IPS-11a (cell line): ENCODE measurements at regions not wholly inside any gene's neighbourhood (a gene's known extent, or its start where the extent isn't known, plus 50 kb on each side); places are given as distances from the start of the nearest gene placed in this dataset.

Experiments used
- H3K4me3 ChIP-seq: one replicate; pipeline ENCODE4 v1.5.1; 2013; ENCODE audit warnings: low read depth, low read length, control low read depth

DNA sequence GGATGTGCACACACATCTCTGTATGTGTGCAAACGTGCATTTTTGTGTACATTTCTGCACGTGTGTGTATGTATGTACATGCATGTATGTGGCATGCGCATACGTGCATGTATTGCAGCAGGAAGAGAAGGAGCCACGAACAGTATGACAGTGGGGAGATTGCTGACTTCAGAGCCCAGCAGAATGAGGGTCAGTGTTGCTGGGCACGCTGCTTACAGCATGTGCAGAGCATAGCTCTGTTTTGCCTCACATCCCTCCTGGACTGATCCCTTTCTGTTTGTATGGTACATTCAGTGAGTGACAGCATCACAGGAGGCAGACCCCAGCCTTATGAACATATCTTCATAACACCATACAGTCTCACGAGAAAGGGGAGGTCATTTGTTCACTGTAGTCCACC is 934.0 kb upstream of the EEF2KMT start:
- H3K4me3 ChIP-seq: no peak overlapping the region

GRCh38 chr16:6031102-6031501 is 933.5 kb upstream of the EEF2KMT start:
- H3K4me3 ChIP-seq: no peak overlapping the region

GRCh38 chr16:6027733-6028132 is 930.1 kb upstream of the EEF2KMT start:
- no peak overlapping the region for H3K4me3 ChIP-seq

DNA sequence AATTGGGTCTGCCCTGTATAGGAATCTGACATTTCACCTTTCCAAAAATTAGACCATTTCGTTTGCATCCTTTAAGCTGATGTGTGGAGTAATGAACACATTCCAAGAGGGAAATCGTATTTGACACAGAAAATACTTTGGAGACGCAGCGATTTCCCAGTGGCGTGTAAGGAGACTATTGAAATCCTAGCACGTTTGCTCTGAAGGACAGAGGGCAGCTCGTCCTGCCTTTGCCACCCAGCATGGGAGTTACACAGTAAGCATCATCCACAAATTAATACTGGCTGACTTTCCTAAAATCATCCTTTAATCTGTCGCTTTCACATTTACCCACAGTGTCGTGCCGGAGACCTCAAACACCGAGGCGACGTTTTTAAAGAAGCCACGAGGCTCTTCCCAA is 925.9 kb upstream of the EEF2KMT start:
- H3K4me3 ChIP-seq: no peak overlapping the region

- H3K4me3 ChIP-seq: no peak overlapping the region
Measured at GRCh38 chr16:6021276-6021943, 923.8 kb upstream of the EEF2KMT start.

GRCh38 chr16:6020162-6020985 is 922.8 kb upstream of the EEF2KMT start:
- H3K4me3 ChIP-seq: peak overlapping the region; percentile 41

DNA sequence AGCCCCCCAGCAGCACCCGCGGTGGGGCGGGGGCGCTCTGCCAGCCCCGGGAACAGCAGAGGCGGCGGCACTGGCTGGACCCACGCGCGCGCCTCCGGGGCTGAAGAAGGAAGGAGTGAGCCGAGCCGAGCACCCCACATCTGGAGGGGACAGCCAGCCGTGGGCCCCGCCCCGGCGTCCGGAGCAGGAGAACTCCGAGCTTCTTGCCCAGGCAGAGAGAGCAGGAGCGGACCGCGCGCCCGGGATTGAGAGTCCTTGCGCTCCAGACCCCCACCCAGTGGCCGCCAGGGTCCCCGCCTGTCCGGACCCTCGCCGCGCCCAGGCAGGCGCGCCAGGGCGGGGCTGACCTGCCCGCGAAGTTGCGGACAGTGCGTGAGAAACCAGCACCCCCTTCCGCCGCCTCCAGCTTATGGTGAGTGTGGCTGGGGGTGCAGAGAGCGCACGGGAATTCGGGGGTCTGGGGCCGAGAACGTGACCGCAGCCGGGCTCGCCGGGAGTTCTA is 921.9 kb upstream of the EEF2KMT start:
- H3K4me3 ChIP-seq: peak overlapping the region; percentile 41

GRCh38 chr16:6018848-6019489 is 921.4 kb upstream of the EEF2KMT start:
- H3K4me3 ChIP-seq: peak overlapping the region; percentile 41

DNA sequence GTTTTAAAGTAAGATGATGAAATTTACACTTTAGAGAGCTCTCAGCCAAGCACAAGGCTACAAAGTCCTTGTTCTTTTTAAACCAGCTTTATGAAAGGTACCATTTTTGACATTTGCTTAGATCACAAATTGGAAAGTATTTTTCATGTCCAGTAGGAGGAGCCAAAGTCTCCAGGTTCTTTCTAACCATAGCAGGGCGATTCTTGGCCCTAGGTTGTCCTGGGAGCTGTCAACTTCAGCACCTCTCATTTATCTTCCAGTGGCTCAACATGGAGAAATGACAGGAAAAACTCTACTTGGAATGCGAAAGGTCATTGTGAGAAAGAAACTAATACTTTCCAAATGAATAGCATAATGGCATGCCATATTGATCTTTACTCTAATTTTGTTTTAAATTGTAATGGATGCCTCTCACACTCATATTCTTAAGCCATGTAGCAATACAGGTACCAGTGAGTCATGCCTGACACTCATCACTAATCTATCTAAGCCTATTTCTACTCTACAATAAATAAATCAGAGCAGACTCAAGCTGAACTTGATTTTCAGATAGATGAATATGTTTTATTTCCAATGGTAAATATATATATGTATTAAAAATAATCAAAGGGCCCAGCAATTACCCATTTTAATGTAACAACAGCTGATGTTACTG is 919.1 kb upstream of the EEF2KMT start:
- no peak overlapping the region for H3K4me3 ChIP-seq

DNA sequence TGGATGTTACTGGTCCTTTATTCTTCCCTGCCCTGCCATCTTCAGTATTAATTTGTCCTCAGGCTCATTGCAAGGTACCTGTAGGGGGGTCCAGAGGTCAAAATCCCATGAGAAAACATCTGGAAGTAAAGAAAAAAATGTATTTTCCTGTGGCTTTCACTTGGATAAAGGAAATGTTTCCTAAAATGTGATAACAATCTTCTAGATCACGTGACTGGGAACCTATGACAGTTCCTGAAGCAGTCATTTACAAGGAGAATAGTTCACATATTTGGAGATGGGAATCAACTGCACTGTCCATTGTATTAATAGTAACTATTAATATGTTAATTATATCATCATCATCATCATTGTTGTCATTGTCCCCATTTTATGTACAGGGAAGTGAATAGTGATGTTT is 915.1 kb upstream of the EEF2KMT start:
- H3K4me3 ChIP-seq: no peak overlapping the region

GRCh38 chr16:6009151-6009550 is 911.6 kb upstream of the EEF2KMT start:
- no peak overlapping the region for H3K4me3 ChIP-seq

GRCh38 chr16:6008670-6009069 is 911.1 kb upstream of the EEF2KMT start:
- H3K4me3 ChIP-seq: no peak overlapping the region

GRCh38 chr16:5993356-5993755 is 895.8 kb upstream of the EEF2KMT start:
- H3K4me3 ChIP-seq: no peak overlapping the region

GRCh38 chr16:5982979-5983378 is 885.4 kb upstream of the EEF2KMT start:
- H3K4me3 ChIP-seq: no peak overlapping the region

DNA sequence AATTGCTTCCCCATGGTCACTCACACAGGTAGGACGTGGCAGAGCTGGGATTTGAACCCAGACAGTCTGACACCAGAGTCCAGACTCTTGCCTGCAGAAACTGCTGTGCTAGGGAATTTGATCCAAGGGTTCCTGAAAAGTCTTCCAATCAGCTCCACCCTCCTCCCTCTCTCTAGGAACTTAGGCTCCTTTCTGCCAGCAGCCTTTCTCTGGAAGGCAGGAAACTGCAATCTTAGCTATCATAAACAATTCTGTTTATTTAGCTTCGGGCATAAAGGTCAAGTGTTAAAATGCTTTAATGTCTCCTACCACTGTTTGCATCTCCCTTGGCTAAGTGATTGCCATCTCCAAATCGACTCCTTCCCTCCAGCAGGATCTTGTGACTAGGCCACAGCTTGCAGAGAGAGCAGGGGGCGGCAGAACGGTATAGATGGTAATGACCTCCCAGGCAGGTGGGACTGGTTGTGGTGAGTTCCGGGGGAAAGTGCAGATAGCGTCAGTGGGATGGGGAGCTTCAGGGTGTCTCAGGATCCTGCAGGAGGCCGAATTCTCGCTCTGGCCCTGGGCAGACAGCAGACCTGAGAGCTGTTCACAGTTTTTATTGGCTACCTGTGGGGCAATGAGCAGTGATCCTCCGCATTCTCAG is 882.4 kb upstream of the EEF2KMT start:
- no peak overlapping the region for H3K4me3 ChIP-seq

DNA sequence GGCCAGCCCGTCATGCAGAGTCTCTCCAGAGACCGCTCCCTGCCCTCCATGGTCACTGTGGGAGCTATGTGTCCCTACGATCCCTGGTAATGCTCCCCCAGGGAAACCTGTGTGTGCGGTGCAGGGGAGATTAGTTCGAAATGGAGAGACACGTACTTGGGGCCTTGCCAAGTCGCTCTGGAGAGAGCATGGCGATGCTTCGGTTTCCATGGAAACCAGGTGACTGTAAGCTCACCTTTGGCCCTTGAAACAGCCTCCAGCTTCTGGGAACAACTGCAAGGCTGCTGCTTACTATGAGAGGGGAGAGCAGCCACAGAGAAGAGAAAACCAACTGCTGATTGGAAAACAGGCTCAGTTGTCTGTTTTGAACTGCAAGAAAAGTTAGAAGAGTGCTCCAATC is 879.7 kb upstream of the EEF2KMT start:
- H3K4me3 ChIP-seq: no peak overlapping the region

DNA sequence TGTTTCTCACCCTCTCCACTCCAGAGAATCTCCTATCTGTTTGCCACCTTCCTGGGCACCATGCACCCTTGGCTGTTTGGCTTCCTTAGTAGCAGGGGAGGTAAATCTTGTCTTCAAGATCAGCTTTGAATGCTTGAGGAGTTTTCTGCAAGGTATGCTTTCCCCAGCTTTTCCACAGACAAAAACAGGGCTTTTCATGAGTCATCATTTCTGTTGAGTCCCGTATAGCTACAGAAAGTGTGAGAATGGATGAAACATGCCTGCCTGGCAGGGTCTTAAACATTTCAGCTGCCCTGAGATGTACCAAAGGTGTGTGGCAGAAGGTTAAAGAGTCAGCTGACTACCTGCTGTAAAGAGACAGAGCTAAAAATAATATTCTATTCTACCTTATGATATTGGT is 875.2 kb upstream of the EEF2KMT start:
- H3K4me3 ChIP-seq: no peak overlapping the region

DNA sequence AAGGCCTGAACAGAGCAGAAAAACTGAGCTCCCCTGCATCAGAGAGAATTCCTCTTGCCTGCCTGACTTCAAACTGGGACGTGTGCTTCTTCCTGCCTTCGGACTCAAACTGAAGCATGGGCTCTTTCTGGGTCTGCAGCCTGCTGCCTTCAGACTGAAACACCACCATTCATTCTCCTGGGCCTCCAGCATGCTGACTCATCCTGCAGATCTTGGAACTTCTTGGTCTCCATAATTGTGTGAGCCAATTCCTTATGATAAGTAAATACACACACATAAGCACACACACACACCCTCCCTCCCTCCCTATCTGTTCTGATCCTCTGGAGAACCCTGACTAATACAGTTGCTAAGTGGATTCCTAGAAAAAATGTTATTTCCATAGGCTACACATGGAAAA is 874.3 kb upstream of the EEF2KMT start:
- no peak overlapping the region for H3K4me3 ChIP-seq

- no peak overlapping the region for H3K4me3 ChIP-seq
Measured at GRCh38 chr16:5971106-5971505, 873.5 kb upstream of the EEF2KMT start.

DNA sequence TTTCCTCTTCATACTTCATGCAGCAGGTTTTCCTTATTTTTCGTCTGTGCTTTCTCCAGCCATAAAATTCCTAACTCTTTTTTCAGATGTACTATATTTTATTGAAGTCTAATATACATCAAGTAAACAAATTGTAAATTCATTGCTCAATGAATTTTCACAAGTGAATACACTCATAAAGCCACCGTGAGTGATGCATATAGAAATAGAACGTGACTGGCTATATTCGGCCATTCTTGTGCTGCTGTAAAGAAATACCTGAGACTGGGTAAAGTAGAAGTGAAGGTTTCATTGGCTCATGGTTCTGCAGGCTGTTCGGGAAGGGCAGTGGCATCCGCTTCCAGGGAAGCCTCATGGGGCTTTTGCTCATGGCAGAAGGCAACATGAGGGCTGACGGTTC is 868.4 kb upstream of the EEF2KMT start:
- no peak overlapping the region for H3K4me3 ChIP-seq

DNA sequence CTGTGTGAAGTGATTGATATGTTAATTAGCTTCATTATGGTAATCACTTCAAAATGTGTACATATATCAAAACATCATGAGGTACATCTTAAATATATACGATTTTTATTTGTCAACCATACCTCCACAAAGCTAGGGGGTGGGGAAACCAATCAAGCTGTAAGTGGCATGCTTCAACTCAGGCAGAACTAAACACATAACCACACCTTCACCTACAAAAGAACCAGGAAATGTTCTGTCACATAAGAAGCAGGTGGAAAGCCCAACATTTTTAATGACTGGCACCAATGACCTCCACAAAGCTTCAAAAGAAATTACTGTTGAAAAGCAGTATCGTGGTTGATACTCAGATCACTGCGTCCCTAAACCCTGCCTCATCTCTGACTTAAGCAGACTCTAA is 867.7 kb upstream of the EEF2KMT start:
- no peak overlapping the region for H3K4me3 ChIP-seq
